Adrenal gland (tissue), 9 donors: ENCODE measurements at regions not wholly inside any gene's neighbourhood (a gene's known extent, or its start where the extent isn't known, plus 50 kb on each side); places are given as distances from the start of the nearest gene placed in this dataset.

Source experiments
- DNase-seq, 7 donors: peaks; one replicate each; pipeline ENCODE4 v3.0.0-alpha.2; 2019 to 2020
- H3K27ac ChIP-seq, 5 donors: fragments of 200-600 bp; sonication (generic) in 4 of 5; 1 replicate in 3 of 5; 2 replicates in 2 of 5; pipeline versions ENCODE4 v1.5.1 to v1.8.0; 2016 to 2020; ENCODE audit warnings: mild to moderate bottlenecking in 1 of 5
- H3K27me3 ChIP-seq: fragments of 200-600 bp; 2 replicates; pipeline ENCODE4 v1.8.0; 2021
- H3K36me3 ChIP-seq, 2 donors: fragments of 200-600 bp; replicated peaks in 1 of 2; 1 replicate in 1 of 2; 2 replicates in 1 of 2; pipeline versions ENCODE4 v1.5.1 to v1.8.0; 2018 to 2022
- H3K4me1 ChIP-seq, 2 donors: fragments of 200-600 bp; replicated peaks in 1 of 2; 1 replicate in 1 of 2; 2 replicates in 1 of 2; pipeline versions ENCODE4 v1.5.1 to v1.8.0; 2018 to 2021
- H3K4me3 ChIP-seq, 4 donors: fragments of 200-600 bp; sonication (generic) in 3 of 4; one replicate each; pipeline ENCODE4 v1.5.1; 2016 to 2018
- H3K9me3 ChIP-seq, 3 donors: fragments of 200-600 bp; sonication (generic) in 1 of 3; replicated peaks in 1 of 3; 1 replicate in 2 of 3; 2 replicates in 1 of 3; pipeline versions ENCODE4 v1.5.1 to v1.8.0; 2016 to 2021
- POLR2A ChIP-seq, 2 donors: fragments of 450-650 bp; IDR thresholded peaks; one replicate each; pipeline ENCODE4 v1.6.1; 2017; ENCODE audit warnings: antibody characterized with exemption in 2 of 2, mild to moderate bottlenecking in 2 of 2, moderate library complexity in 1 of 2
- WGBS, 4 donors: extraction: QIAGEN DNeasy Blood & Tissue Kit in 2 of 4; methylation state at CpG; one replicate each; pipeline versions ENCODE4 v1.1.5 to v1.1.7; 2013 to 2017; 5-methylcytosine and 5-hydroxymethylcytosine counted together
- intact Hi-C, 2 donors: fragments of 100-400 bp; cut with DNase I; formaldehyde crosslinking; loops; one replicate each; pipeline versions ENCODE4 v1.14.1 to v1.15.0; 2022 to 2023
- TF ChIP-seq, protein P1 (sequence below), 6 experiments: fragments of 450-650 bp in 4 of 6; fragments of 200-600 bp in 2 of 6; sonication (generic) in 1 of 6; IDR thresholded peaks; 1 replicate in 5 of 6; 2 replicates in 1 of 6; pipeline versions ENCODE4 v1.5.1 to v1.8.0; 2016 to 2021; ENCODE audit warnings: antibody characterized with exemption in 6 of 6, mild to moderate bottlenecking in 2 of 6, moderate library complexity in 1 of 6
- donor health status: healthy with polysubstance abuse.
- donor health status: Bipolar disorder and iron deficiency.
- donor health status: DM: yes; HTN: yes; CAD: no.
- donor health status: DM: no; HTN: no; CAD: no.
- donor health status: DM: no; HTN: no; CAD: no.

DNA sequence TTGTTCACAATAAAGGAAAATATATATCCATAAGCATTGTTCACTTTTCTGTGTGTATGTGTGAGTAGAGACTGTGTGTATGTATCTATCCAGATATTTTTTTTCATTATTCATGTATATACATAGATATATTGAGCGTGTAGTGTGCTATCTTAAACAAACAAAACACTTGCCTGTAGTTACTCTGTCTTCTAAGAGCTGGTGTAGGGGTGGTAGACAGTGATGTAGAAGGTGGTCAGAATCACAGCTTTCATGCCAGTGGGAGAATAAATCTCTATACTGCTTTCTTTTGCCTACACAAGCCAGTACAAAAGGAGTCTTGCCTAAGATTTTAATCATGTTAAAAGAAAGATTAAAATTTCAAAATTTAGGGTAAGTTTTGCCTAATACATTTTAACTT, 122.0 kb downstream of the UCHL5 start:
- WGBS, 4 donors, result 74 to 89% (median 84%) methylated on average over 1 of the region's 1 CpG
- intact Hi-C loops, result no loop called here
- Histone ChIP-seq H3K36me3 (no peaks in the 10 kb centered on the region), H3K9me3 (no peaks in the 10 kb centered on the region), H3K4me1 (no peaks in the 10 kb centered on the region), H3K4me3 (no peak overlapping the region), H3K27ac (no peak overlapping the region), H3K27me3 (no peaks in the 10 kb centered on the region)
- no peak for DNase-seq
- TF ChIP-seq, protein P1, sequence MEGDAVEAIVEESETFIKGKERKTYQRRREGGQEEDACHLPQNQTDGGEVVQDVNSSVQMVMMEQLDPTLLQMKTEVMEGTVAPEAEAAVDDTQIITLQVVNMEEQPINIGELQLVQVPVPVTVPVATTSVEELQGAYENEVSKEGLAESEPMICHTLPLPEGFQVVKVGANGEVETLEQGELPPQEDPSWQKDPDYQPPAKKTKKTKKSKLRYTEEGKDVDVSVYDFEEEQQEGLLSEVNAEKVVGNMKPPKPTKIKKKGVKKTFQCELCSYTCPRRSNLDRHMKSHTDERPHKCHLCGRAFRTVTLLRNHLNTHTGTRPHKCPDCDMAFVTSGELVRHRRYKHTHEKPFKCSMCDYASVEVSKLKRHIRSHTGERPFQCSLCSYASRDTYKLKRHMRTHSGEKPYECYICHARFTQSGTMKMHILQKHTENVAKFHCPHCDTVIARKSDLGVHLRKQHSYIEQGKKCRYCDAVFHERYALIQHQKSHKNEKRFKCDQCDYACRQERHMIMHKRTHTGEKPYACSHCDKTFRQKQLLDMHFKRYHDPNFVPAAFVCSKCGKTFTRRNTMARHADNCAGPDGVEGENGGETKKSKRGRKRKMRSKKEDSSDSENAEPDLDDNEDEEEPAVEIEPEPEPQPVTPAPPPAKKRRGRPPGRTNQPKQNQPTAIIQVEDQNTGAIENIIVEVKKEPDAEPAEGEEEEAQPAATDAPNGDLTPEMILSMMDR (IDR thresholded peaks at IDR 0.05), result no peak
- no peak for TF ChIP-seq POLR2A (IDR thresholded peaks at IDR 0.05)

- Histone ChIP-seq H3K9me3 (no peaks in the 10 kb centered on the region), H3K4me1 (no peaks in the 10 kb centered on the region), H3K27ac (no peak overlapping the region), H3K27me3 (no peaks in the 10 kb centered on the region), H3K36me3 (no peaks in the 10 kb centered on the region), H3K4me3 (no peak overlapping the region)
- 84 to 98% (median 87%) methylated on average over 2 of the region's 2 CpGs for WGBS, 4 donors
- TF ChIP-seq, protein P1 (IDR thresholded peaks at IDR 0.05), result no peak
- TF ChIP-seq POLR2A (IDR thresholded peaks at IDR 0.05), result no peak
- DNase-seq, result no peak
- intact Hi-C loops, result no loop called here
Measured at GRCh38 chr1:192939440-192939839, 119.7 kb downstream of the UCHL5 start.

DNA sequence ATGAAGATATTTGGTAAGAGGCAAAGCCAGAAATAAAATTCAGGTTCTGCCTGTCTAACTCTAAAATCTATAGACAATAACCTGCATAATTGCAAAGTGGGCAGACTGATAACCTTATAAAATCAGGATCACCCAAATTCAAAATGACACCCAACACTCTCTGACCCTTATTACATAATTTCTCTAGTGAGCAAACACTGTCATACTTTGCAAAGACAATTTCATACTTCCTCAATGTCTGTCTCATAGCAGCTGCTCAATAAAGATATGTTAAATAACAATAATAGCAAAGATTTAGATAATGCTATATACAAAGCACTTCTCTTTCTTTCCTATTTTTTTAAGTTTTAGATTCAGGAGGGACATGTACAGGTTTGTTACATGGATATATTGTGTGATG, 118.5 kb downstream of the UCHL5 start:
- Histone ChIP-seq H3K4me1 (no peaks in the 10 kb centered on the region), H3K36me3 (no peaks in the 10 kb centered on the region)

GRCh38 chr1:192941722-192942411, 117.3 kb downstream of the UCHL5 start:
- intact Hi-C loops, result no loop called here
- DNase-seq, result no peak
- Histone ChIP-seq H3K9me3 (no peaks in the 10 kb centered on the region), H3K4me3 (no peak overlapping the region), H3K36me3 (no peaks in the 10 kb centered on the region), H3K27me3 (no peaks in the 10 kb centered on the region), H3K27ac (no peak overlapping the region), H3K4me1 (no peaks in the 10 kb centered on the region)
- TF ChIP-seq, protein P1 (IDR thresholded peaks at IDR 0.05), result no peak
- TF ChIP-seq POLR2A (IDR thresholded peaks at IDR 0.05), result no peak
- 88 to 95% (median 93%) methylated on average over 5 of the region's 5 CpGs for WGBS, 4 donors

More for the DNA sequence above, 118.5 kb downstream of the UCHL5 start:
- intact Hi-C loops, result no loop called here
- H3K9me3 ChIP-seq, result no peaks in the 10 kb centered on the region
- no peak overlapping the region for H3K4me3 ChIP-seq
- TF ChIP-seq, protein P1 (IDR thresholded peaks at IDR 0.05), result no peak
- no peak for TF ChIP-seq POLR2A (IDR thresholded peaks at IDR 0.05)
- no peaks in the 10 kb centered on the region for H3K27me3 ChIP-seq
- no peak for DNase-seq
- no peak overlapping the region for H3K27ac ChIP-seq
